ENCODE measurements at regions not wholly inside any gene's neighbourhood (a gene's known extent, or its start where the extent isn't known, plus 50 kb on each side); places are given as distances from the start of the nearest gene placed in this dataset.
A peak's percentile ranks its signal among the peaks of the same experiment; 100 is the strongest.
"Not testable (repeated sequence)": the region's sequence is repeated elsewhere in the genome, so short reads cannot be mapped to it uniquely, and the experiment has no call there.

GRCh38 chr5:153372425-153373129 is 117.9 kb upstream of the GRIA1 start:
- DNase-seq (ENCODE audit: low spot score), result no peak

GRCh38 chr5:153373130-153373498 is 117.4 kb upstream of the GRIA1 start:
- no peak for DNase-seq (ENCODE audit: low spot score)

DNA sequence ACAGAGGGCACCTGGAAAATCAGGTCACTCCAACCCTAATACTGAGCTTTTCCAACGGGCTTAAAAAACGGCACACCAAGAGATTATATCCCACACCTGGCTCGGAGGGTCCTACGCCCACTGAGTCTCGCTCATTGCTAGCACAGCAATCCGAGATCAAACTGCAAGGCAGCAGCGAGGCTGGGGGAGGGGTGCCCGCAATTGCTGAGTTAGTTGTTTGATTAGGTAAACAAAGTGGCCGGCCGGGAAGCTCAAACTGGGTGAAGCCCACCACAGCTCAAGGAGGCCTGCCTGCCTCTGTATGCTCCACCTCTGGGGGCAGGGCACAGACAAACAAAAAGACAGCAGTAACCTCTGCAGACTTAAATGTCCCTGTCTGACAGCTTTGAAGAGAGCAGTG is 108.8 kb upstream of the GRIA1 start:
- DNase-seq (ENCODE audit: low spot score), result not testable (repeated sequence)

DNA sequence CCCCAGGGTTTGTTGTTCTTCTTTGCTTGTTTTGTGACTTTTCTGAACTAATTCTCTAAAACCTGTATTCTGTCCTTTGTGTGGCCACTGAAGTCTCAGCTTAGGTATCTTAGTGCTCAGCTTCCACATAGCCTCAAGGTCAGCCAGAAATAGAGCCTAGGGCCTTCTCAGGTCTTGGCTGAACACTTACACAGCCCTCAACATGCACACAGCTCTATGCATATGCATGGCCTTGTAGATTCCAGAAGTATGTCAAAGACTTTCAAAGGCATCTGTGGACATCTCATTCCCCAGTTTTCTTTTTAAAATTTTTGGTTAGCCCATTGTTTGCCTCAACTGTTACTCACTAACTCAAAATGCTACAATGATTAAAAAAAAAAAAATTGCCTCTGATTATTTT is 99.9 kb upstream of the GRIA1 start:
- DNase-seq (ENCODE audit: low spot score), result no peak

GRCh38 chr5:153399595-153399994 is 90.9 kb upstream of the GRIA1 start:
- DNase-seq (ENCODE audit: low spot score), result no peak

DNA sequence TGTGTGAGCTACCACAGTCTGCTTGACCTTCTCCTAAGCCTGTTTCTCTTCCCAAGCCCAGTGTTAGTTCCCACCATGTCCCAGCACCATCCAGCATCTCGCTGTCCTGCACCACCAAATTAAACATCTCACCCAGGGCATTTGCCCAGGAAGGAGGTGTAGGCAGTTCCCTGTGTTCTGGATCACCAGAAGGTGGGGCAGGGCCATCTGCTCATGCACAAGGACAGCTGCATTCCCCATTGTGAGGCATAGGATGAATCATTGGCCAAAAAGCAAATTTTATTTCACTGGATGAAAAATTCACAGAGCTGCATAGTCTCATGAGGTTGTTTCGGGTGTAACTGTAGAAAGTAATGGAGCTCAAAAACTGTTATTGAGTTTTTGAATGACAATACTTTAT is 89.5 kb upstream of the GRIA1 start:
- DNase-seq (ENCODE audit: low spot score), result peak; percentile 1

GRCh38 chr5:153402550-153402949 is 87.9 kb upstream of the GRIA1 start:
- DNase-seq (ENCODE audit: low spot score), result no peak

DNA sequence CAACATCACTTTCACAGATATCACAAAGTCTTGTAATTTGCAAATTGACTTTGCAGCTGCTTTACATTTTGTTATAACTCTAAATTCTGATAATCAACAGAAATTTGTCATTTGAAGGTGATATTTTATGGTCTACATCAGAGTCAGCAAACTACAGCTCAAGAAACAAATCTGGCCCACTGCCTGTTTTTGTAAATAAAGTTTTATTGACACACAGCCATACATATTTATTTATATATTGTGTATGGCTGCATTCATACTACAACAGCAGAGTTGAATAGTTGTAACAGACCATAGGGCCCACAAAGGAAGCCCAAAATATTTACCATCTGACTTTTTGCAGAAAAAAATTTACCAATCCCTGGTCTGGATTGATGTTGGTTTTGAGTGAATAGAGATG is 87.0 kb upstream of the GRIA1 start:
- no peak for DNase-seq (ENCODE audit: low spot score)

GRCh38 chr5:153404747-153405146 is 85.7 kb upstream of the GRIA1 start:
- no peak for DNase-seq (ENCODE audit: low spot score)

- no peak for DNase-seq (ENCODE audit: low spot score)
Observed at GRCh38 chr5:153421676-153422075, 68.8 kb upstream of the GRIA1 start.

DNA sequence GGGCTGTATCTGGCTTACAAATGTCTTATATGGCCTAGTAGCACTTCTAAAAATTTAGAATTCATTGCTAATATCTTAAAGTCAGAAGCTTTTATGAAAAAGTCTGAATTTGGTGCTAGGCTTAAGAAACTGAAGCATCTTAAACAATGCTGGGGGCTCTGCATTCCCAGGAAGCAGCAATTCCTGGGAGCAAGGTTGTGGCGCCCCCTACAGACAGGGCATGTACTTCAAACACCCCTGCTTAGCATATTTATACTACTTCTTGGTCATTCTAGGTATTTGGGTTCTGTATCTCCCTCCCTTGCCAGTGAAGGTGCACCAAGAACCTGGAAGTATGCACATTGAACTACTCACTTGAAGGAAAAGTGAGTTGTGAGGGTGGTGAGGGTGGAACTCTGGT is 64.6 kb upstream of the GRIA1 start:
- no peak for DNase-seq (ENCODE audit: low spot score)

DNA sequence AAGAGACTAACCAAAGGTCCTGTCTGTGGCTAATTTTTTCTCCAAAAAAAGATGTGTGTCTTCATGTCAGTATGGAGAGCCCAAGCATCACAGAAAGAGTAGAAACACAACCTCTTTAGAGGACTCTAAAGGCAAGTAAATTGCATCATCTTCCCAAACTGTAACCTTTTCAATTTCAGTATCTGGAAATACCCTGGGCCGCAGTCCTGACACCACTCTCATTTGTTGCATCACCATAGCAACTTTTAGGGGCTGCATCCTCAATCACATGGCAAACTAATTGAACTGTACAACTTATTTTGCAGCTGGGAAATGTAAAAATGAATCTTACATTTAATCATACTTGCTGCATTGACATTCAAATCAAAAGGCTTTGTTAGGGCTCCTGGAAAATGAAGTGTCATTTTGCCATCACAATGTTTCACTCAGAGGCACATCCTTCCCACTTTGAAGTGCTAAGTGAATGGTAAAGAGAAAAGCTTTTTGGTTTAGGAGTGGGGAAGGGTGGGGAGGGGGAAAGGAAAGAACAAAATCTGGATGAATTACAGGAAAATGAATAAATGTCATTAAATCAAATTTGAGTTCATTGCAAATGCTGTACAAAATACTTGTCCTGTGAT is 60.6 kb upstream of the GRIA1 start:
- no peak for DNase-seq (ENCODE audit: low spot score)

GRCh38 chr5:153432583-153432982 is 57.9 kb upstream of the GRIA1 start:
- no peak for DNase-seq (ENCODE audit: low spot score)

DNA sequence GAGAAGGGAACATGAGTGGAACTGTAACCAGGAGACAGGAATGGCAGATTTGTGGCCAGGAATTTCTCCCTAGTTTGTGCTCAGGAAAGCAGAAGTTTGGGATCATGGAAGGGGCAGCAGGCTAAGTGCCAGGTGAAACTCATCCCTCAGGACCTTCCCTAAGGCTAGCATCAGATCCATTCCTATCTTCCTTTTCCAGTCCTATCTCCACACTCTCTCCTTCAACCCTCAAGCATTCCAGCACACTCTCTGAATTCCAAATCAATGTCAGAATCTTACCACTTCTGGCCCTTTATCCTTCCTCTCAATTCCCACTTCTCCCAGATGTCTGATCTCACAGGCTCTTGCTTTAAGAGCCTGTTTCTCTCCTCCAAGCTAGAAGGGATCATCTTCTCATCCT is 53.2 kb upstream of the GRIA1 start:
- no peak for DNase-seq (ENCODE audit: low spot score)

DNA sequence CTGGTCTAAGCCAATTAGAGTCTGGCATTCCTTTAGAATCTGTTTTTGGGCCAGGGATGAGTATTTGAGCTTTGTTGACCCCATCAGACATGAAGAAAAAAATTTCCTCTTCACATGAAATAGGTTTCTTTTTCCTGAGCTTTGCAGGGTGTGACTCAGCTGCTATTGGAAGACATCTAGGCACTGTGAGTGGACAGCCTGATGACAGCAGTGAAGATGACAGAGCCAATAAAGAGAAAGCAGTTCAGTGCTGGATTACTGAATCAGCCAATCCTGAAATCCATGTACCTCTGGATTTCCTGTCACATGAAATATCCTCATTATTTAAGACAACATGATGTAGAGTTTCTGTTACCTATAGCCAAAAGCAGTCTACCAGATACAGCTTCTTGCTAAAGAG is 51.3 kb upstream of the GRIA1 start:
- no peak for DNase-seq (ENCODE audit: low spot score)
